GM11168 (cell line): ENCODE measurements at regions not wholly inside any gene's neighbourhood (a gene's known extent, or its start where the extent isn't known, plus 50 kb on each side); places are given as distances from the start of the nearest gene placed in this dataset.

Experiments
- in situ Hi-C: fragments of 300-500 bp; cut with MboI; formaldehyde crosslinking; loops from one replicate; pipeline ENCODE4 v1.12.0; 2022; ENCODE audit warnings: low sequenced_read_pairs; ENCODE audit not compliant: unreplicated experiment

- in situ Hi-C loops: no loop called here
These were observed 60.1 kb upstream of the MED9 start for GRCh38 chr17:17416400-17417360.

GRCh38 chr17:17417718-17418181 lies 59.0 kb upstream of the MED9 start:
- in situ Hi-C loops: no loop called here

GRCh38 chr17:17419166-17419565 lies 57.6 kb upstream of the MED9 start:
- in situ Hi-C loops: no loop called here

- in situ Hi-C loops: loop anchor here (5.0 kb wide), 1 partner anchor 62 kb away; no protein-coding TSS in a partner anchor
These were observed 57.2 kb upstream of the MED9 start for GRCh38 chr17:17419631-17420030.

GRCh38 chr17:17420082-17420481 lies 56.7 kb upstream of the MED9 start:
- in situ Hi-C loops: loop anchor here (5.0 kb wide), 1 partner anchor 63 kb away; no protein-coding TSS in a partner anchor

GRCh38 chr17:17420561-17421269 lies 56.1 kb upstream of the MED9 start:
- in situ Hi-C loops: loop anchor here (5.0 kb wide), 1 partner anchor 63 kb away; no protein-coding TSS in a partner anchor

- in situ Hi-C loops: loop anchor here (5.0 kb wide), 1 partner anchor 64 kb away; no protein-coding TSS in a partner anchor
These were observed 55.2 kb upstream of the MED9 start for GRCh38 chr17:17421346-17422216.

- in situ Hi-C loops: loop anchor here (5.0 kb wide), 1 partner anchor 65 kb away; no protein-coding TSS in a partner anchor
These were observed 54.6 kb upstream of the MED9 start for GRCh38 chr17:17422217-17422610.

- in situ Hi-C loops: loop anchor here (5.0 kb wide), 1 partner anchor 65 kb away; no protein-coding TSS in a partner anchor
These were observed 54.2 kb upstream of the MED9 start for GRCh38 chr17:17422641-17423040.

GRCh38 chr17:17423656-17424055 lies 53.1 kb upstream of the MED9 start:
- in situ Hi-C loops: loop anchor here (5.0 kb wide), 1 partner anchor 66 kb away; no protein-coding TSS in a partner anchor

GRCh38 chr17:17424552-17424951 lies 52.2 kb upstream of the MED9 start:
- in situ Hi-C loops: loop anchor here (5.0 kb wide), 1 partner anchor 67 kb away; no protein-coding TSS in a partner anchor

GRCh38 chr17:17425005-17425404 lies 51.8 kb upstream of the MED9 start:
- in situ Hi-C loops: no loop called here

- in situ Hi-C loops: no loop called here
These were observed 51.2 kb upstream of the MED9 start for GRCh38 chr17:17425591-17425990.

- in situ Hi-C loops: no loop called here
These were observed 50.6 kb upstream of the MED9 start for GRCh38 chr17:17426184-17426583.
